SK-N-SH (cell line): ENCODE measurements at regions not wholly inside any gene's neighbourhood (a gene's known extent, or its start where the extent isn't known, plus 50 kb on each side); places are given as distances from the start of the nearest gene placed in this dataset.

Source experiments
- CTCF ChIA-PET: fragments of 300-600, 350-600 bp; formaldehyde crosslinking; extraction: SDS; loops from one replicate; lab custom pipeline; 2021; lab: Yijun Ruan, JAX
- POLR2A ChIA-PET: fragments of 350-600 bp; sonication (Branson Sonifier 250); formaldehyde crosslinking; extraction: SDS; loops from one replicate; lab custom pipeline; 2020; ENCODE audit warnings: antibody characterized with exemption, inconsistent platforms; lab: Yijun Ruan, JAX
- DNase-seq: peaks from one replicate; pipeline ENCODE4 v3.0.0; 2012
- H2AFZ ChIP-seq: fragments of 200-600 bp; sonication (generic); 2 replicates; pipeline ENCODE4 v1.8.1; 2016; ENCODE audit warnings: antibody characterized with exemption, mild to moderate bottlenecking, low read depth
- H3F3A ChIP-seq: fragments of 200-600 bp; sonication (generic); replicated peaks from 2 replicates; pipeline ENCODE3; 2016; ENCODE audit warnings: antibody characterized with exemption, mild to moderate bottlenecking; ENCODE audit not compliant: insufficient read depth
- H3K27ac ChIP-seq, 2 experiments: fragments of 200-500 bp in 1 of 2; fragments of 200-600 bp in 1 of 2; sonication (Bioruptor generic) in 1 of 2; sonication (generic), shearing (Covaris generic) in 1 of 2; 2 replicates each; pipeline versions ENCODE4 v1.5.1 to v1.6.1; 2014 to 2016; ENCODE audit warnings: low read depth in 2 of 2, inconsistent platforms in 1 of 2, low read length in 1 of 2, mild to moderate bottlenecking in 1 of 2, mixed read lengths in 1 of 2
- H3K27me3 ChIP-seq: fragments of 200-600 bp; sonication (generic), shearing (Covaris generic); 2 replicates; pipeline ENCODE4 v1.6.1; 2016; ENCODE audit warnings: mixed run types; ENCODE audit not compliant: insufficient read depth
- H3K36me3 ChIP-seq, 2 experiments: fragments of 200-500 bp in 1 of 2; fragments of 200-600 bp in 1 of 2; sonication (Bioruptor generic) in 1 of 2; sonication (generic) in 1 of 2; replicated peaks in 1 of 2; 2 replicates each; pipeline versions ENCODE3 to v1.5.1; 2014 to 2016; ENCODE audit warnings: low read length in 1 of 2, mild to moderate bottlenecking in 1 of 2; ENCODE audit not compliant: insufficient read depth in 2 of 2, control insufficient read depth in 1 of 2
- H3K4me1 ChIP-seq, 2 experiments: fragments of 200-500 bp in 1 of 2; fragments of 200-600 bp in 1 of 2; sonication (Bioruptor generic) in 1 of 2; sonication (generic), shearing (Covaris generic) in 1 of 2; 2 replicates each; pipeline versions ENCODE4 v1.5.1 to v1.6.1; 2014 to 2016; ENCODE audit warnings: low read depth in 1 of 2, low read length in 1 of 2, mixed run types in 1 of 2; ENCODE audit not compliant: insufficient read depth in 2 of 2, control insufficient read depth in 1 of 2
- H3K4me2 ChIP-seq: fragments of 200-600 bp; sonication (generic), shearing (Covaris generic); 2 replicates; pipeline ENCODE4 v1.6.1; 2017; ENCODE audit warnings: mixed run types
- H3K4me3 ChIP-seq, 2 experiments: fragments of 200-500 bp in 1 of 2; fragments of 200-600 bp in 1 of 2; sonication (Bioruptor generic) in 1 of 2; sonication (generic), shearing (Covaris generic) in 1 of 2; 2 replicates each; pipeline versions ENCODE4 v1.5.1 to v1.8.1; 2014 to 2016; ENCODE audit warnings: low read depth in 2 of 2, inconsistent platforms in 1 of 2, low read length in 1 of 2, mild to moderate bottlenecking in 1 of 2, mixed read lengths in 1 of 2, moderate library complexity in 1 of 2
- H3K79me2 ChIP-seq: fragments of 200-600 bp; sonication (generic); 2 replicates; pipeline ENCODE4 v1.8.1; 2017; ENCODE audit warnings: mild to moderate bottlenecking; ENCODE audit not compliant: insufficient read depth
- H3K9ac ChIP-seq: fragments of 200-600 bp; sonication (generic); 2 replicates; pipeline ENCODE4 v1.6.1; 2017; ENCODE audit warnings: mixed run types
- H3K9me2 ChIP-seq: fragments of 200-600 bp; sonication (generic); 2 replicates; pipeline ENCODE4 v1.6.1; 2017; ENCODE audit warnings: mixed run types
- H3K9me3 ChIP-seq: fragments of 200-600 bp; sonication (generic); 2 replicates; pipeline ENCODE4 v1.6.1; 2017; ENCODE audit warnings: mixed run types, mild to moderate bottlenecking, moderate library complexity
- H4K20me1 ChIP-seq: fragments of 200-600 bp; sonication (generic); 2 replicates; pipeline ENCODE4 v1.6.1; 2017; ENCODE audit warnings: mild to moderate bottlenecking, mixed run types; ENCODE audit not compliant: insufficient read depth
- CHD2 ChIP-seq: fragments of 150-350 bp; IDR thresholded peaks from 2 replicates; pipeline ENCODE4 v1.6.1; 2018; ENCODE audit warnings: low read length; ENCODE audit not compliant: partially characterized antibody
- ELF1 ChIP-seq: IDR thresholded peaks from 2 replicates; pipeline ENCODE4 v1.4.0; 2012
- EZH2phosphoT487 ChIP-seq: fragments of 200-600 bp; sonication (generic); IDR thresholded peaks from 2 replicates; pipeline ENCODE4 v1.6.1; 2017; ENCODE audit warnings: low read depth, mixed run types, mild to moderate bottlenecking, antibody characterized with exemption, moderate library complexity, borderline replicate concordance
- FOXJ3 ChIP-seq: sonication (generic); formaldehyde crosslinking; IDR thresholded peaks from 2 replicates; pipeline ENCODE4 v1.5.1; 2020; ENCODE audit warnings: mild to moderate bottlenecking, missing genetic modification reagents
- FOXM1 ChIP-seq: IDR thresholded peaks from 2 replicates; pipeline ENCODE4 v1.4.0; 2012; ENCODE audit warnings: low read depth, mild to moderate bottlenecking
- MEF2A ChIP-seq: IDR thresholded peaks from 2 replicates; pipeline ENCODE4 v1.4.0; 2012; ENCODE audit warnings: low read depth, borderline replicate concordance
- RAD21 ChIP-seq: IDR thresholded peaks from 2 replicates; pipeline ENCODE4 v1.6.1; 2012; ENCODE audit warnings: mild to moderate bottlenecking, low read length
- RFX5 ChIP-seq: IDR thresholded peaks from 2 replicates; pipeline ENCODE4 v1.6.1; 2012; ENCODE audit warnings: mild to moderate bottlenecking, improper control_type of control experiment, low read length
- SIN3A ChIP-seq: IDR thresholded peaks from 2 replicates; pipeline ENCODE4 v1.6.1; 2012; ENCODE audit warnings: low read depth, mild to moderate bottlenecking, low read length, moderate library complexity, borderline replicate concordance
- WGBS: methylation state at CpG from one replicate; pipeline ENCODE4 v1.1.6; 2017; ENCODE audit warnings: low lambda C conversion rate; 5-methylcytosine and 5-hydroxymethylcytosine counted together
- TF ChIP-seq, protein P1 (sequence below): IDR thresholded peaks from 2 replicates; pipeline ENCODE4 v1.4.0; 2012; ENCODE audit warnings: low read depth, borderline replicate concordance
- TF ChIP-seq, protein P2 (sequence below): IDR thresholded peaks from 2 replicates; pipeline ENCODE4 v1.4.0; 2012; ENCODE audit warnings: low read depth
- TF ChIP-seq, protein P3 (sequence below): fragments of 200-600 bp; sonication (generic); IDR thresholded peaks from 2 replicates; pipeline ENCODE4 v1.6.1; 2017; ENCODE audit warnings: antibody characterized with exemption, mild to moderate bottlenecking, moderate library complexity
- TF ChIP-seq, protein P4 (sequence below): fragments of 150-350 bp; IDR thresholded peaks from 2 replicates; pipeline ENCODE4 v1.6.1; 2017; ENCODE audit warnings: antibody characterized with exemption, low read length, low read depth, borderline replicate concordance
- TF ChIP-seq, protein P5 (sequence below): IDR thresholded peaks from 2 replicates; pipeline ENCODE4; 2012
- TF ChIP-seq, protein P6 (sequence below): IDR thresholded peaks from 2 replicates; pipeline ENCODE4 v1.4.0; 2012; ENCODE audit warnings: low read depth, borderline replicate concordance
- TF ChIP-seq, protein P7 (sequence below): IDR thresholded peaks from 2 replicates; pipeline ENCODE4 v1.6.1; 2012; ENCODE audit warnings: mild to moderate bottlenecking, low read depth, low read length, moderate library complexity

DNA sequence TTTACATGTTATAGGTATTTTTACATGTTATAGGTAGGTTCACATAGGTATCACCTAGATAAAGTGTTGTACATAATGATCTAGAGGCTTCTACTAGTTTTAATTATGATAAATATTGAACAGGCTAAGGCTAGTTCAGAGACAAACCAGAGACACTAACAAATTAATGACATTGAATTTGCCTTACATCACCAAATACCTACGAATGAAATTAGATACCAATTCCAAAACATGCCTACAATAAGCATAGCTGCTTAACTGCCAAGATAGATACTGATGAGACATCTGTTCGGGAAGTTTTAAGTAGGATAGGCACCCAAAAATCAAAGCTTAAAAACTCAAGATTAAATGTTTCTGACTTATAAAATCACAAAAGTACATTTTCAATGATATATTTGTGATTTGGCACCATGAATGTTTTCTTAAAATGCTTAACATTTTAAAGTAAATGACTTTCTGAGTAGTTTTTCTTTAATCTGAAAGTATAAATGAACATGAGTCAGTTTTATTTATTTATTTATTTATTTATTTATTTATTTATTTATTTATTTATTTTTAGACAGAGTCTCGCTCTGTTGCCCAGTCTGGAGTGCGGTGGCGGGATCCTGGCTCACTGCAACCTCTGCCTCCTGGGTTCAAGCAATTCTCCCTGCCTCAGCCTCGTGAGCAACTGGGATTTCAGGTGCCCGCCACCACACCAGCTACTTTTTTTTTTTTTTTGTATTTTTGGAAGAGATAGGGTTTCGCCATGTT lies 703.1 kb upstream of the ARRDC3 start:
- Histone ChIP-seq H3K4me2 (no peak overlapping the region), H3K4me3 (no peak overlapping the region), H3K79me2 (no peaks in the 10 kb centered on the region), H3K9me3 (no peaks in the 10 kb centered on the region; the same call in 1 of the 2 replicates), H4K20me1 (no peaks in the 10 kb centered on the region), H2AFZ (0 out of 2 replicates have a peak overlapping the region, but pooled peaks have one; percentile 30), H3K36me3 (no peaks in the 10 kb centered on the region), H3K27me3 (no peaks in the 10 kb centered on the region), H3F3A (no peaks in the 10 kb centered on the region), H3K4me1 (peaks cover 0 to 3% of the 10 kb centered on the region in 2 experiments; a peak in 1 of 4 replicates), H3K27ac (no peak overlapping the region), H3K9me2 (no peaks in the 10 kb centered on the region), H3K9ac (no peak overlapping the region)
- TF ChIP-seq MEF2A (no peak), RAD21 (no peak), ELF1 (no peak), SIN3A (no peak), FOXM1 (no peak), FOXJ3 (CRISPR knock-in tag) (no peak), EZH2phosphoT487 (no peak), RFX5 (no peak), CHD2 (no peak)
- TF ChIP-seq, protein P1, sequence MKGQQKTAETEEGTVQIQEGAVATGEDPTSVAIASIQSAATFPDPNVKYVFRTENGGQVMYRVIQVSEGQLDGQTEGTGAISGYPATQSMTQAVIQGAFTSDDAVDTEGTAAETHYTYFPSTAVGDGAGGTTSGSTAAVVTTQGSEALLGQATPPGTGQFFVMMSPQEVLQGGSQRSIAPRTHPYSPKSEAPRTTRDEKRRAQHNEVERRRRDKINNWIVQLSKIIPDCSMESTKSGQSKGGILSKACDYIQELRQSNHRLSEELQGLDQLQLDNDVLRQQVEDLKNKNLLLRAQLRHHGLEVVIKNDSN: no peak
- TF ChIP-seq, protein P2, sequence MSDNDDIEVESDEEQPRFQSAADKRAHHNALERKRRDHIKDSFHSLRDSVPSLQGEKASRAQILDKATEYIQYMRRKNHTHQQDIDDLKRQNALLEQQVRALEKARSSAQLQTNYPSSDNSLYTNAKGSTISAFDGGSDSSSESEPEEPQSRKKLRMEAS: no peak
- TF ChIP-seq, protein P3, sequence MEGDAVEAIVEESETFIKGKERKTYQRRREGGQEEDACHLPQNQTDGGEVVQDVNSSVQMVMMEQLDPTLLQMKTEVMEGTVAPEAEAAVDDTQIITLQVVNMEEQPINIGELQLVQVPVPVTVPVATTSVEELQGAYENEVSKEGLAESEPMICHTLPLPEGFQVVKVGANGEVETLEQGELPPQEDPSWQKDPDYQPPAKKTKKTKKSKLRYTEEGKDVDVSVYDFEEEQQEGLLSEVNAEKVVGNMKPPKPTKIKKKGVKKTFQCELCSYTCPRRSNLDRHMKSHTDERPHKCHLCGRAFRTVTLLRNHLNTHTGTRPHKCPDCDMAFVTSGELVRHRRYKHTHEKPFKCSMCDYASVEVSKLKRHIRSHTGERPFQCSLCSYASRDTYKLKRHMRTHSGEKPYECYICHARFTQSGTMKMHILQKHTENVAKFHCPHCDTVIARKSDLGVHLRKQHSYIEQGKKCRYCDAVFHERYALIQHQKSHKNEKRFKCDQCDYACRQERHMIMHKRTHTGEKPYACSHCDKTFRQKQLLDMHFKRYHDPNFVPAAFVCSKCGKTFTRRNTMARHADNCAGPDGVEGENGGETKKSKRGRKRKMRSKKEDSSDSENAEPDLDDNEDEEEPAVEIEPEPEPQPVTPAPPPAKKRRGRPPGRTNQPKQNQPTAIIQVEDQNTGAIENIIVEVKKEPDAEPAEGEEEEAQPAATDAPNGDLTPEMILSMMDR: no peak
- TF ChIP-seq, protein P4, sequence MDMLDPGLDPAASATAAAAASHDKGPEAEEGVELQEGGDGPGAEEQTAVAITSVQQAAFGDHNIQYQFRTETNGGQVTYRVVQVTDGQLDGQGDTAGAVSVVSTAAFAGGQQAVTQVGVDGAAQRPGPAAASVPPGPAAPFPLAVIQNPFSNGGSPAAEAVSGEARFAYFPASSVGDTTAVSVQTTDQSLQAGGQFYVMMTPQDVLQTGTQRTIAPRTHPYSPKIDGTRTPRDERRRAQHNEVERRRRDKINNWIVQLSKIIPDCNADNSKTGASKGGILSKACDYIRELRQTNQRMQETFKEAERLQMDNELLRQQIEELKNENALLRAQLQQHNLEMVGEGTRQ: no peak
- TF ChIP-seq, protein P5, sequence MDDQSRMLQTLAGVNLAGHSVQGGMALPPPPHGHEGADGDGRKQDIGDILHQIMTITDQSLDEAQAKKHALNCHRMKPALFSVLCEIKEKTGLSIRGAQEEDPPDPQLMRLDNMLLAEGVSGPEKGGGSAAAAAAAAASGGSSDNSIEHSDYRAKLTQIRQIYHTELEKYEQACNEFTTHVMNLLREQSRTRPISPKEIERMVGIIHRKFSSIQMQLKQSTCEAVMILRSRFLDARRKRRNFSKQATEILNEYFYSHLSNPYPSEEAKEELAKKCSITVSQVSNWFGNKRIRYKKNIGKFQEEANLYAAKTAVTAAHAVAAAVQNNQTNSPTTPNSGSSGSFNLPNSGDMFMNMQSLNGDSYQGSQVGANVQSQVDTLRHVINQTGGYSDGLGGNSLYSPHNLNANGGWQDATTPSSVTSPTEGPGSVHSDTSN: no peak
- TF ChIP-seq, protein P6, sequence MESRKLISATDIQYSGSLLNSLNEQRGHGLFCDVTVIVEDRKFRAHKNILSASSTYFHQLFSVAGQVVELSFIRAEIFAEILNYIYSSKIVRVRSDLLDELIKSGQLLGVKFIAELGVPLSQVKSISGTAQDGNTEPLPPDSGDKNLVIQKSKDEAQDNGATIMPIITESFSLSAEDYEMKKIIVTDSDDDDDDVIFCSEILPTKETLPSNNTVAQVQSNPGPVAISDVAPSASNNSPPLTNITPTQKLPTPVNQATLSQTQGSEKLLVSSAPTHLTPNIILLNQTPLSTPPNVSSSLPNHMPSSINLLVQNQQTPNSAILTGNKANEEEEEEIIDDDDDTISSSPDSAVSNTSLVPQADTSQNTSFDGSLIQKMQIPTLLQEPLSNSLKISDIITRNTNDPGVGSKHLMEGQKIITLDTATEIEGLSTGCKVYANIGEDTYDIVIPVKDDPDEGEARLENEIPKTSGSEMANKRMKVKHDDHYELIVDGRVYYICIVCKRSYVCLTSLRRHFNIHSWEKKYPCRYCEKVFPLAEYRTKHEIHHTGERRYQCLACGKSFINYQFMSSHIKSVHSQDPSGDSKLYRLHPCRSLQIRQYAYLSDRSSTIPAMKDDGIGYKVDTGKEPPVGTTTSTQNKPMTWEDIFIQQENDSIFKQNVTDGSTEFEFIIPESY: no peak
- TF ChIP-seq, protein P7, sequence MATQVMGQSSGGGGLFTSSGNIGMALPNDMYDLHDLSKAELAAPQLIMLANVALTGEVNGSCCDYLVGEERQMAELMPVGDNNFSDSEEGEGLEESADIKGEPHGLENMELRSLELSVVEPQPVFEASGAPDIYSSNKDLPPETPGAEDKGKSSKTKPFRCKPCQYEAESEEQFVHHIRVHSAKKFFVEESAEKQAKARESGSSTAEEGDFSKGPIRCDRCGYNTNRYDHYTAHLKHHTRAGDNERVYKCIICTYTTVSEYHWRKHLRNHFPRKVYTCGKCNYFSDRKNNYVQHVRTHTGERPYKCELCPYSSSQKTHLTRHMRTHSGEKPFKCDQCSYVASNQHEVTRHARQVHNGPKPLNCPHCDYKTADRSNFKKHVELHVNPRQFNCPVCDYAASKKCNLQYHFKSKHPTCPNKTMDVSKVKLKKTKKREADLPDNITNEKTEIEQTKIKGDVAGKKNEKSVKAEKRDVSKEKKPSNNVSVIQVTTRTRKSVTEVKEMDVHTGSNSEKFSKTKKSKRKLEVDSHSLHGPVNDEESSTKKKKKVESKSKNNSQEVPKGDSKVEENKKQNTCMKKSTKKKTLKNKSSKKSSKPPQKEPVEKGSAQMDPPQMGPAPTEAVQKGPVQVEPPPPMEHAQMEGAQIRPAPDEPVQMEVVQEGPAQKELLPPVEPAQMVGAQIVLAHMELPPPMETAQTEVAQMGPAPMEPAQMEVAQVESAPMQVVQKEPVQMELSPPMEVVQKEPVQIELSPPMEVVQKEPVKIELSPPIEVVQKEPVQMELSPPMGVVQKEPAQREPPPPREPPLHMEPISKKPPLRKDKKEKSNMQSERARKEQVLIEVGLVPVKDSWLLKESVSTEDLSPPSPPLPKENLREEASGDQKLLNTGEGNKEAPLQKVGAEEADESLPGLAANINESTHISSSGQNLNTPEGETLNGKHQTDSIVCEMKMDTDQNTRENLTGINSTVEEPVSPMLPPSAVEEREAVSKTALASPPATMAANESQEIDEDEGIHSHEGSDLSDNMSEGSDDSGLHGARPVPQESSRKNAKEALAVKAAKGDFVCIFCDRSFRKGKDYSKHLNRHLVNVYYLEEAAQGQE: no peak
- no peak for DNase-seq
- POLR2A ChIA-PET: no interaction called here
- WGBS: 91% methylated on average over 8 of the region's 8 CpGs
- CTCF ChIA-PET: no interaction called here
